Dermis microvascular lymphatic vessel endothelial cell (primary cell): ENCODE measurements at regions not wholly inside any gene's neighbourhood (a gene's known extent, or its start where the extent isn't known, plus 50 kb on each side); places are given as distances from the start of the nearest gene placed in this dataset.

ENCODE experiments used
- DNase-seq, 2 donors: peaks; one replicate each; pipeline versions ENCODE4 v3.0.0 to v3.0.0-alpha.2; 2010; ENCODE audit warnings: low read depth in 2 of 2

GRCh38 chr5:54719384-54720283 is 202.1 kb downstream of the SNX18 start:
- peak in 1 of 2 donors; percentile 38 for DNase-seq

- no peak for DNase-seq
Measured at GRCh38 chr5:54718656-54719055, 201.1 kb downstream of the SNX18 start.

- DNase-seq = no peak
Measured at GRCh38 chr5:54717870-54718269, 200.3 kb downstream of the SNX18 start.

- no peak for DNase-seq
Measured at GRCh38 chr5:54717459-54717858, 199.9 kb downstream of the SNX18 start.

GRCh38 chr5:54713923-54714581 is 196.5 kb downstream of the SNX18 start:
- no peak for DNase-seq

GRCh38 chr5:54709096-54709495 is 191.5 kb downstream of the SNX18 start:
- DNase-seq = peak in 1 of 2 donors; percentile 23

GRCh38 chr5:54707841-54708240 is 190.3 kb downstream of the SNX18 start:
- DNase-seq = no peak

- no peak for DNase-seq
Measured at GRCh38 chr5:54705994-54706653, 188.6 kb downstream of the SNX18 start.

GRCh38 chr5:54704825-54705224 is 187.3 kb downstream of the SNX18 start:
- DNase-seq = no peak

GRCh38 chr5:54704333-54704732 is 186.8 kb downstream of the SNX18 start:
- no peak for DNase-seq

- no peak for DNase-seq
Measured at GRCh38 chr5:54703565-54704255, 186.2 kb downstream of the SNX18 start.

GRCh38 chr5:54703133-54703532 is 185.6 kb downstream of the SNX18 start:
- DNase-seq = peak; percentile 12 to 82

- peak; percentile 70 to 82 for DNase-seq
Measured at GRCh38 chr5:54702470-54702869, 184.9 kb downstream of the SNX18 start.

- peak in 1 of 2 donors; percentile 12 for DNase-seq
Measured at GRCh38 chr5:54700986-54701578, 183.5 kb downstream of the SNX18 start.

GRCh38 chr5:54696931-54697330 is 179.4 kb downstream of the SNX18 start:
- DNase-seq = no peak

GRCh38 chr5:54696346-54696745 is 178.8 kb downstream of the SNX18 start:
- DNase-seq = no peak

GRCh38 chr5:54695198-54695966 is 177.8 kb downstream of the SNX18 start:
- DNase-seq = no peak

GRCh38 chr5:54693936-54694657 is 176.5 kb downstream of the SNX18 start:
- no peak for DNase-seq

- peak in 1 of 2 donors; percentile 56 for DNase-seq
Measured at GRCh38 chr5:54692631-54693030, 175.1 kb downstream of the SNX18 start.

- DNase-seq = no peak
Measured at GRCh38 chr5:54691656-54692055, 174.1 kb downstream of the SNX18 start.
